ENCODE measurements at regions not wholly inside any gene's neighbourhood (a gene's known extent, or its start where the extent isn't known, plus 50 kb on each side); places are given as distances from the start of the nearest gene placed in this dataset.
"Not testable (repeated sequence)": the region's sequence is repeated elsewhere in the genome, so short reads cannot be mapped to it uniquely, and the experiment has no call there.

DNA sequence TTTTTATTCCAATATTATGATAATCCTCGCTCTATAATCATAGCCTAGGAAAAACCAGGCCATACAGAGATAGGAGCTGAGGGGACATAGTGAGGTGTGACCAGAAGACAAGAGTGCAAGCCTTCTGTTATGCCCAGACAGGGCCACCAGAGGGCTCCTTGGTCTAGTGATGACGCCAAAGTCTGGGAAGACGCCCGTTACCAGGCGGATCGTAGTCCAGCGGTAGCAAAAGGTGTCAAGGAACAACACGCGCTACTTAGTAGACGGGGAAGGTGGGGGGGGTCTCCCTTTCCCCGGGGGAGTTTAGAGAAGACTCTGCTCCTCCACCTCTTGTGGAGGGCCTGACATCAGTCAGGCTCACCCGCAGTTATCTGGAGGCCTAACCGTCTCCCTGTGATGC lies 253.8 kb upstream of the RGPD4 start:
- H2AFZ ChIP-seq (ENCODE audit: low read depth); H3F3A ChIP-seq (replicated peaks; ENCODE audit: insufficient read depth); H3K79me2 ChIP-seq (ENCODE audit: insufficient read depth); H3K9me2 ChIP-seq; H3K27me3 ChIP-seq (ENCODE audit: insufficient read depth); H4K20me1 ChIP-seq (ENCODE audit: insufficient read depth); CTCF ChIA-PET; H3K9ac ChIP-seq; H3K27ac ChIP-seq (ENCODE audit: low read depth in 2 of 2, low read length in 1 of 2); H3K36me3 ChIP-seq (replicated peaks in 1 of 2; ENCODE audit: control insufficient read depth in 1 of 2, insufficient read depth in 2 of 2, low read length in 1 of 2); H3K9me3 ChIP-seq; H3K4me2 ChIP-seq; POLR2A ChIA-PET; DNase-seq; H3K4me1 ChIP-seq (ENCODE audit: control insufficient read depth in 1 of 2, insufficient read depth in 2 of 2, low read depth in 1 of 2, low read length in 1 of 2); H3K4me3 ChIP-seq (ENCODE audit: low read depth in 2 of 2, low read length in 1 of 2): not testable (repeated sequence)
- WGBS (ENCODE audit: low lambda C conversion rate), result 54% methylated on average over 10 of the region's 13 CpGs
- peak; percentile 42 for TF ChIP-seq RAD21 (IDR thresholded peaks at IDR 0.05; ENCODE audit: low read length)
- TF ChIP-seq, protein P1, sequence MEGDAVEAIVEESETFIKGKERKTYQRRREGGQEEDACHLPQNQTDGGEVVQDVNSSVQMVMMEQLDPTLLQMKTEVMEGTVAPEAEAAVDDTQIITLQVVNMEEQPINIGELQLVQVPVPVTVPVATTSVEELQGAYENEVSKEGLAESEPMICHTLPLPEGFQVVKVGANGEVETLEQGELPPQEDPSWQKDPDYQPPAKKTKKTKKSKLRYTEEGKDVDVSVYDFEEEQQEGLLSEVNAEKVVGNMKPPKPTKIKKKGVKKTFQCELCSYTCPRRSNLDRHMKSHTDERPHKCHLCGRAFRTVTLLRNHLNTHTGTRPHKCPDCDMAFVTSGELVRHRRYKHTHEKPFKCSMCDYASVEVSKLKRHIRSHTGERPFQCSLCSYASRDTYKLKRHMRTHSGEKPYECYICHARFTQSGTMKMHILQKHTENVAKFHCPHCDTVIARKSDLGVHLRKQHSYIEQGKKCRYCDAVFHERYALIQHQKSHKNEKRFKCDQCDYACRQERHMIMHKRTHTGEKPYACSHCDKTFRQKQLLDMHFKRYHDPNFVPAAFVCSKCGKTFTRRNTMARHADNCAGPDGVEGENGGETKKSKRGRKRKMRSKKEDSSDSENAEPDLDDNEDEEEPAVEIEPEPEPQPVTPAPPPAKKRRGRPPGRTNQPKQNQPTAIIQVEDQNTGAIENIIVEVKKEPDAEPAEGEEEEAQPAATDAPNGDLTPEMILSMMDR (IDR thresholded peaks at IDR 0.05), result peak; percentile 58

DNA sequence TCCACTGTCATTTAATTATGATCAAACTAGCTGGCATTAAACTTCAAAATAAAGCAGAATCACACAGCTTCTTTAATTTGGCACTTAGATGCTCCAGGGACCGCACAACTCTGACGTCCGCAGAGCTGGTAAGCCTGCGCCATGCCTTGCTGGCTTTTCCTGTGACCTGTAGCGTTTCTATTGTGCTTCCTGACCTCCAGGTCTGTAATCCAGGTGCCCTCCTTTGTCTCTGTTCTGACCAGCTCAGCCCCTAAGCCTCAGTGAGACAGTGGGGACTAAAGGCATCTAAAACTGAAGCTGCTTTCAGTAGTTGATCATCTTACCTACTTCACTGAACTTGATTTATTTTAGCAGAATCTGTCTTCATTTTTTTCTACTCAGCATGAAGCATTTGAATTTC lies 249.7 kb upstream of the RGPD4 start:
- no peak for TF ChIP-seq RXRA (IDR thresholded peaks at IDR 0.05; ENCODE audit: borderline replicate concordance, low read depth)
- TF ChIP-seq, protein P2, sequence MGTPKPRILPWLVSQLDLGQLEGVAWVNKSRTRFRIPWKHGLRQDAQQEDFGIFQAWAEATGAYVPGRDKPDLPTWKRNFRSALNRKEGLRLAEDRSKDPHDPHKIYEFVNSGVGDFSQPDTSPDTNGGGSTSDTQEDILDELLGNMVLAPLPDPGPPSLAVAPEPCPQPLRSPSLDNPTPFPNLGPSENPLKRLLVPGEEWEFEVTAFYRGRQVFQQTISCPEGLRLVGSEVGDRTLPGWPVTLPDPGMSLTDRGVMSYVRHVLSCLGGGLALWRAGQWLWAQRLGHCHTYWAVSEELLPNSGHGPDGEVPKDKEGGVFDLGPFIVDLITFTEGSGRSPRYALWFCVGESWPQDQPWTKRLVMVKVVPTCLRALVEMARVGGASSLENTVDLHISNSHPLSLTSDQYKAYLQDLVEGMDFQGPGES (IDR thresholded peaks at IDR 0.05; ENCODE audit: low read depth, low read length), result no peak
- TF ChIP-seq NRF1 (IDR thresholded peaks at IDR 0.05; ENCODE audit: low read depth, low read length), result no peak
- no peak for TF ChIP-seq EZH2phosphoT487 (IDR thresholded peaks at IDR 0.05; ENCODE audit: borderline replicate concordance, low read depth)
- TF ChIP-seq RFX5 (IDR thresholded peaks at IDR 0.05; ENCODE audit: low read length), result no peak
- H3K9ac ChIP-seq, result no peak overlapping the region
- ChIA-PET POLR2A (no interaction called here), CTCF (no interaction called here)
- no peaks in the 10 kb centered on the region for H3K79me2 ChIP-seq (ENCODE audit: insufficient read depth)
- H3K27ac ChIP-seq (ENCODE audit: low read depth in 2 of 2, low read length in 1 of 2), result no peak overlapping the region
- no peak overlapping the region for H2AFZ ChIP-seq (ENCODE audit: low read depth)
- H3F3A ChIP-seq (replicated peaks; ENCODE audit: insufficient read depth), result no peaks in the 10 kb centered on the region
- no peaks in the 10 kb centered on the region for H3K27me3 ChIP-seq (ENCODE audit: insufficient read depth)
- no peak overlapping the region for H3K4me3 ChIP-seq (ENCODE audit: low read depth in 2 of 2, low read length in 1 of 2)
- H3K9me2 ChIP-seq, result no peaks in the 10 kb centered on the region
- H3K4me1 ChIP-seq (ENCODE audit: control insufficient read depth in 1 of 2, insufficient read depth in 2 of 2, low read depth in 1 of 2, low read length in 1 of 2), result no peaks in the 10 kb centered on the region; a peak in 1 of 4 replicates
- no peak for DNase-seq
- H3K9me3 ChIP-seq, result no peaks in the 10 kb centered on the region
- 87% methylated on average over 5 of the region's 5 CpGs for WGBS (ENCODE audit: low lambda C conversion rate)
- H3K36me3 ChIP-seq (replicated peaks in 1 of 2; ENCODE audit: control insufficient read depth in 1 of 2, insufficient read depth in 2 of 2, low read length in 1 of 2), result no peaks in the 10 kb centered on the region
- no peaks in the 10 kb centered on the region for H4K20me1 ChIP-seq (ENCODE audit: insufficient read depth)
- H3K4me2 ChIP-seq, result no peak overlapping the region

DNA sequence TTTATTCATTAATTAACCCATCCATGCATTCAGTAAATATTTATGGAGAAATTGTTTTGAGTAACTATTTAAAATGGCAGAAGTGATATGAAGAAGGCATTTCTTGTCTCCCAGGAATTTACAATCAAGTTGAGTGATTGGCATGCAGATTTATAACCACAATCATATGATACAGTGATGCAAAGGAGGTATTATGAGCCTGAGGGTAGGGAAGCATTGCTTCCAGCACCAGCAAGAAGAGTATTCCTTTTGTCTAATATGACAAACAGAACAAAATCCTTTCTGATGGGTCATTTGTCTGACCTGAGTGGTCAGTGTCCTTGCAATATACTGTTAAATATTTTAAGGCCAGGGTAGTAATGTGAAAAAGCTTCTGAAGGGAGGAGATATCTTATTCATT lies 244.2 kb upstream of the RGPD4 start:
- POLR2A ChIA-PET, result no interaction called here
- TF ChIP-seq, protein P3, sequence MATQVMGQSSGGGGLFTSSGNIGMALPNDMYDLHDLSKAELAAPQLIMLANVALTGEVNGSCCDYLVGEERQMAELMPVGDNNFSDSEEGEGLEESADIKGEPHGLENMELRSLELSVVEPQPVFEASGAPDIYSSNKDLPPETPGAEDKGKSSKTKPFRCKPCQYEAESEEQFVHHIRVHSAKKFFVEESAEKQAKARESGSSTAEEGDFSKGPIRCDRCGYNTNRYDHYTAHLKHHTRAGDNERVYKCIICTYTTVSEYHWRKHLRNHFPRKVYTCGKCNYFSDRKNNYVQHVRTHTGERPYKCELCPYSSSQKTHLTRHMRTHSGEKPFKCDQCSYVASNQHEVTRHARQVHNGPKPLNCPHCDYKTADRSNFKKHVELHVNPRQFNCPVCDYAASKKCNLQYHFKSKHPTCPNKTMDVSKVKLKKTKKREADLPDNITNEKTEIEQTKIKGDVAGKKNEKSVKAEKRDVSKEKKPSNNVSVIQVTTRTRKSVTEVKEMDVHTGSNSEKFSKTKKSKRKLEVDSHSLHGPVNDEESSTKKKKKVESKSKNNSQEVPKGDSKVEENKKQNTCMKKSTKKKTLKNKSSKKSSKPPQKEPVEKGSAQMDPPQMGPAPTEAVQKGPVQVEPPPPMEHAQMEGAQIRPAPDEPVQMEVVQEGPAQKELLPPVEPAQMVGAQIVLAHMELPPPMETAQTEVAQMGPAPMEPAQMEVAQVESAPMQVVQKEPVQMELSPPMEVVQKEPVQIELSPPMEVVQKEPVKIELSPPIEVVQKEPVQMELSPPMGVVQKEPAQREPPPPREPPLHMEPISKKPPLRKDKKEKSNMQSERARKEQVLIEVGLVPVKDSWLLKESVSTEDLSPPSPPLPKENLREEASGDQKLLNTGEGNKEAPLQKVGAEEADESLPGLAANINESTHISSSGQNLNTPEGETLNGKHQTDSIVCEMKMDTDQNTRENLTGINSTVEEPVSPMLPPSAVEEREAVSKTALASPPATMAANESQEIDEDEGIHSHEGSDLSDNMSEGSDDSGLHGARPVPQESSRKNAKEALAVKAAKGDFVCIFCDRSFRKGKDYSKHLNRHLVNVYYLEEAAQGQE (IDR thresholded peaks at IDR 0.05; ENCODE audit: low read depth, low read length), result no peak
- TF ChIP-seq TEAD4 (IDR thresholded peaks at IDR 0.05; ENCODE audit: borderline replicate concordance, insufficient read depth) (no peak), YY1 (IDR thresholded peaks at IDR 0.05; ENCODE audit: low read depth) (no peak), GABPA (IDR thresholded peaks at IDR 0.05; ENCODE audit: low read depth) (no peak), FOXJ3 (CRISPR knock-in tag; IDR thresholded peaks at IDR 0.05) (no peak), MXI1 (IDR thresholded peaks at IDR 0.05; ENCODE audit: low read depth, low read length) (no peak), EP300 (IDR thresholded peaks at IDR 0.05; ENCODE audit: borderline replicate concordance in 1 of 2, low read depth in 1 of 2, low read length in 1 of 2) (no peak), FOSL2 (IDR thresholded peaks at IDR 0.05; ENCODE audit: borderline replicate concordance, low read depth) (no peak), MEF2A (IDR thresholded peaks at IDR 0.05; ENCODE audit: borderline replicate concordance, low read depth) (no peak)
- TF ChIP-seq, protein P2 (IDR thresholded peaks at IDR 0.05; ENCODE audit: low read depth, low read length), result no peak

More for the DNA sequence above, 244.2 kb upstream of the RGPD4 start:
- H3K27ac ChIP-seq (ENCODE audit: low read depth in 2 of 2, low read length in 1 of 2), result no peak overlapping the region
- no peaks in the 10 kb centered on the region; a peak in 1 of 4 replicates for H3K4me1 ChIP-seq (ENCODE audit: control insufficient read depth in 1 of 2, insufficient read depth in 2 of 2, low read depth in 1 of 2, low read length in 1 of 2)
- H3K79me2 ChIP-seq (ENCODE audit: insufficient read depth), result no peaks in the 10 kb centered on the region
- H3K9me2 ChIP-seq, result no peaks in the 10 kb centered on the region
- H2AFZ ChIP-seq (ENCODE audit: low read depth), result no peak overlapping the region
- no peak overlapping the region for H3K9ac ChIP-seq
- H3K36me3 ChIP-seq (replicated peaks in 1 of 2; ENCODE audit: control insufficient read depth in 1 of 2, insufficient read depth in 2 of 2, low read length in 1 of 2), result no peaks in the 10 kb centered on the region
- no peaks in the 10 kb centered on the region for H3K9me3 ChIP-seq
- no peak overlapping the region for H3K4me2 ChIP-seq
- no peaks in the 10 kb centered on the region for H4K20me1 ChIP-seq (ENCODE audit: insufficient read depth)
- no peak overlapping the region for H3K4me3 ChIP-seq (ENCODE audit: low read depth in 2 of 2, low read length in 1 of 2)
- no peak for DNase-seq
- CTCF ChIA-PET, result no interaction called here
- no peaks in the 10 kb centered on the region for H3K27me3 ChIP-seq (ENCODE audit: insufficient read depth)
- peaks cover 7% of the 10 kb centered on the region for H3F3A ChIP-seq (replicated peaks; ENCODE audit: insufficient read depth)

Measured in SK-N-SH (cell line).